Fibroblast of peridontal ligament (primary cell): ENCODE measurements at regions not wholly inside any gene's neighbourhood (a gene's known extent, or its start where the extent isn't known, plus 50 kb on each side); places are given as distances from the start of the nearest gene placed in this dataset.
A peak's percentile ranks its signal among the peaks of the same experiment; 100 is the strongest.

Experiments used
- DNase-seq: peaks from one replicate; pipeline ENCODE4 v3.0.0-alpha.2; 2010; ENCODE audit errors: extremely low read depth

DNA sequence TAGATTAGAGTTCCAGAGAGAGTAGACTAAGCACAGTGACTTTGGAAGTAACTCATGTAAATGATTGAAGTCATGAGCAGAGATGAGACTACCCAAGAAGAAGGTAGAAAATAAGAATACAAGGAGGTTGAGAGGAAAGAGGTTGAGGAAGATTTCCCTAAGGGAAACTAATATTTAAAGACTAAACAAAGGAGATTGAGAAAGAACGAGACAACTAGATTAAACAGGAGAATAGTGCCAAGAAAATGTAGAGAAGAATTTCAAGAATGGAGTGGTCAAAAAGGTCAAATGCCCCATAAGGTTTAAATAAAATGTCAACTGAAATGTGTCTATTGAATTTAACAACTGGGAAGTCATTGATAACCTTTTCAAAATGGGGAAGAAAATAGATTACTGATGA, 59.0 kb downstream of the RPS29 start:
- DNase-seq = peak; percentile 7

DNA sequence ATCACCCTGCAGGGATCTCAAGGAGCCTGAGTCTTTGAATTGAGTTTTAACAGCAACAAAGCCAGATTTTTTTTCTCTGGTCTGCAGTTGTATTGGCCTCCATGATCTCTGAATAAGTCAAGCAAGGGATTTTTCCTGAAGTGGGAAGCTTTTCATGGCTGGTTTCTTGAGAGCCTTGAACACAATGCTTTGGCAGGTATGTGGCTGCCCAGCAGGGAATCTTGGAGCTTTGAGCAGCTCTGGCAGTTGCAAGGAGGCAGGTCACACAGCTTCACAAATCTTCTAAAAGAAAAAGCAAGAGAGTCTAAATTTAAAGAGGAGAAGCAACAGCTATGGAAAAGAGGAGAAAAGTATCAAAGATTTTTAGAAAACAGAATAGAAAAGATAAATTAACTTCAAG, 60.1 kb downstream of the RPS29 start:
- no peak for DNase-seq

DNA sequence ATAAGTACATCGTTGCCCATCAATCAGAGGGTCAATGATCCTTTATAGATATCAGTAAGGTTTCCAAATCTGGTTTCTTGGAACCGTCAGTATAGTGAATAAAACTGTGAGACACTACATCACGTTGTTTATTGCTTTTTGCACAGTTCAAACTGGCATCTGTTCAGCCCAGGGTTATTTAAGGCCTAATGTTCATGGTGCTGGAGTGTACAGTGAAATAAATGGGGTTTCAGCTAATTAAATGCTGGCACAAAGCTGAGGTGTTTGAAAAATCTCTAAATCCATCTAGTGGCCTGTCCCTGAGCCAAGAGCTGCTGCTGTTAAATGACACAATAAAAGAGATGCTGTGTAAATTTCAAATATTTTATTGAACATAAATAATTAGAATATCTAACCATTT, 69.9 kb downstream of the RPS29 start:
- no peak for DNase-seq

DNA sequence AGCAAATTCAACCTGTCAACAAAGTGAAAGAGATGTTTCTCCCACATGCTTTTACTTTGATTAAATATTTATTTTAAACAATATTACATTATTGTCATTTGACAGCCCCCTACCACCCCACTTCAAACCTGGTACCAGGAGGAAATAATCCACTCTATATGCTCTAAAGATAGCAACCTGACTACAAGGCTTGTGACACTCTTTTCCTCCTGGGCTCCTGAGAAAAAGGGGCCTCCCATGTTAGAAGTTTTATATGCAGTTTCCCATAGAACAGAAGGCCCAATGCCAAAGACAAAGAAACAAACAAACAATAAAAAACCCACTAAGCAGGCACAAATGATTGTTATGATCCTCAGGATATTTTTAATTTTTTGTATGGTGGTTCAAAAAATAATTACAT, 73.6 kb downstream of the RPS29 start:
- no peak for DNase-seq

DNA sequence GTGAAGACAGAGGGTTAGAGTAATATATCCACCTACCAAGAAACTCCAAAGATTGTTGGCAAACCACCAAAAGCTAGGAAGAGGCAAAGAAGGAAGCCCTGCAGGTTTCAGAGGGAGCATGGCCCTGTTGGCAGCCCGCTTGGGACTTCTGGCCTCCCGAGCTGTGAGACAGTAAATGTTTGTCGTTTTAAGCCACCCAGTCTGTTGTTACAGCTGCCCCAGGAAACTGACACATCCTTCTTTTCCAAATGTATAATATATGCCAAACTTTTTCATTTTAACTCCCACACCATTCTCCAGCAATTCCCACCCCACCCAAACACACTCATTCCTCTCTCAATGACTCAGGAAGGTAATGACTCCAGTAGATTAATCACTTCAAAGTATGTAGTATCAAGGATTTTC, 74.0 kb downstream of the RPS29 start:
- DNase-seq = peak; percentile 37

DNA sequence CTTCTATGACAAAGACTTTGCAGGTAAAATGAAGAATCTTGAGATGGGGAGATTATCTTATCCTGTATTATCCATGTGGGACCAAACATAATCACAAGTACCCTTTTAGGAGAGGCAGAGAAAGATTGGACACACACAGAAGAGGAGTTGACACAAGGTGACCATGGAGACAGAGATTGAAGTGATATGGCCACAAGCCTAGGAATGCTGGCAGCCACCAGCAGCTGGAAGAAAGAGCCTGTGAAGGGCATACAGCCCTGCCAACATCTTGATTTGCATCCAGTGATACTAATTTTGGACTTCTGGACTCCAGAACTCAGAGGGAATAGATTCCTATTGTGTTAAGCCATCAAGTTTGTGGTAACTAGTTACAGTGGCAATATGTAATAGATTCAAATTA, 78.1 kb downstream of the RPS29 start:
- no peak for DNase-seq

DNA sequence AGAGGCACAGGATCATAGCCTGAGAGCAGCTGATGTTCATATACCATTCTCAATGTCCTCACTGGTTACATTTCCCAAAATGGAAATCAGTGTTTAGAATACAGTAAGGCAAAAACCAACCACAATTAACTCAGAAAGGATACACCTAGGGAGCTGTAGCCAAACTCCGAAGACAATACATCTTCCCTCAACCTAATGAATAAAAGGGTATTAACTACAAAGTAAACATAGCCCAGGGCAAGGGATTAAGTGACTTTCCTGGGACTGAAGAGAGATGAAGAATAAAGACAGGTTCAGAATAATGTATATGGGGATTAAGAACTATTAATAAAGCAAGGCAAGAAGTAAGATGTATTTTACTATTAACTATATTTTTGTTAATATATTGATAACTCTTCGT, 79.5 kb downstream of the RPS29 start:
- DNase-seq = no peak

DNA sequence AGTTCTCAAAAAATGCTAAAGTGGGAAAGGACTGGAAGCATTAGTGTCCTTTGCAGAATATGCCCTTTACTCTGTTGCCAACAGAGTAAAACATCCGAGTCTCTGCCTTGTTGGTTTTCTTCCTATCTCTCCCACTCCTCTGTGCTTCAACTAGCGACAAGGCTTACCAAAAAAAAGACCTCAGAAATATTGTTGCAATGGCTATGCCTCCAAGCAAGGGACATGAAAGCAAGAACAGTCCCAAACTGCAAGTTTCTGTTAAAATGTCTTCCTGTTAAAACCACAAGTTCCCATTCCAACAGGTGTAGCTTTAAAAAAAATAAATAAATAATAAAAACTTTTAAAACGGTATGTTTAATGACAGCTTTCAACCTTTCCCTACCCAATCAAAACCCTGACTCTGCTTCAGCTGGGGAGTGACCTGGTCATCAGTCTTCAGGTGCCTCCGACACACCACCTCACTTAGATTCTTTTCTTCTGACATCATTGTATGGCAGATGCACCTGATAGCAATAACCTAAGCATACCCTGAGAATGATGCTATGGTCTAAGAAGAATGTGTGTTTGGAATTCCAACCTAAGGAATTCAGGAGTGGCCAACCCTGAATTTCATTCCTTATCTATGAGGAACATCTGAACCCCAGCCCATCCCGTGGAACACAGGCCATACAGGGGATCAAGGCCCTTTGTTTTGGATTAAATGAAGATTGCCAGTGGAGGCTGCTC, 81.0 kb downstream of the RPS29 start:
- no peak for DNase-seq

DNA sequence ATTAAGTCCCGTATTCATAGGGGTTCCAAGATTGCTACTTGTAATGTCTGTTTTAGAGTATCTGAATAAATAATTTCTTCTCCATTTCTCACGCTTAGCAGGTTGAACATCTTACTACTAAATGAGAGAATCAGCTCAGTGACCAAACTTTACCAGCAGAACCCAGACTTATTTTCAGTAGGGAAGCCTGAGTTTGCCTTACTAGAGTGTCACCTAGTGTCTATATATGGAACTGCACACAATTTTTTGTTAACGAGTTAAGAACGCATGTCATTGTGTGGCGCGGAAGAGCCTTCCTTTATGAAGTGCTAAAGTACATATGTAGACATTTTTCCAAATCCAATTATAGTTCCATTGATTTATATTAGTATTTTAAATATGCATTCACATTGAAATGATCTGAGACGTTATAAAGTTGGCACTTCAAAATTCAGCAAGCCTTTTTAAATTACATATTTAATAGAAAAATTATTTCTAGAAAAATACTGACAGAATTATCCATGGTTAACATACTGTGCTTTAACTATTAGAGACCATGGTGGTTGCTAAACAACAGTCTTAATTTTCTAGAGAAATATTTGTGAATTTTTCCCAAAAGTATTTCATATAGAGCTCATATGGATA, 88.3 kb downstream of the RPS29 start:
- peak; percentile 85 for DNase-seq

DNA sequence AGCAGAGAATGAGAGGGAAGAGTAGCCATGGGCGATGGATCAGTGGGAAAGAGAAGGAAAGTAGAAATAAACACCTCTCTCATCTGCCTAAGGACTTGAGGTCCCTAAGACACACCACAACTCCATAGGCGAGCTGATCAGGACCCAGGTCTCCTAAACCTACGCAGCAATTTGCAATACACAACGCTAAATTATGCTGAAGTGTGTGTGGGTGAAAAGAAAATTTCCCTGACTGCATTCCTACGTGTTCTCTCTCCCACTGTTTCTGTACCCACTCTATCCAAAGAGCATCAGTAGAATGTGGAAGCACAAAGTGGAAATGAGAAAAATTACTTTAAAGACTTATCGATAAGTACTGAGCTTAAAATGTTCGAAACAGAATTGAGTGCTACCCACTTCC, 88.9 kb downstream of the RPS29 start:
- DNase-seq = no peak

DNA sequence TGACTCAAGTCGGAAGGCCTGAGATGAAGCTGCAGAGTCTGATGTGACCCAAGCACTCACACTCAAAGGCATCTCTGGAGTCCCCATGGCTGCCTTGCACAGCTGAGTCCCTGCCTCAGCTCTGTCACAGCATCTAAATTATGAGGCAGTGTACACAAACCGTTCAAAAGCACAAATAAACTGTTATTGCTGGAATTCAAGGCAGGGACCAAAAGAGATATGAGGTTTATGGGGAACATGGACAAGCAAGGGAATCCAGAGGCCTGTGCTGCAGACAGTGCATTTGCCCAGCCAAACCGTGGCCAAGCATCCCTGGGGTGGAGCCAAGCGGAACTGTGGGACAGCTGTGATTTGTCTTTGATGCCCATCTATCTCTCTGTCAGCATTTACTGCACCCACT, 91.3 kb downstream of the RPS29 start:
- no peak for DNase-seq

DNA sequence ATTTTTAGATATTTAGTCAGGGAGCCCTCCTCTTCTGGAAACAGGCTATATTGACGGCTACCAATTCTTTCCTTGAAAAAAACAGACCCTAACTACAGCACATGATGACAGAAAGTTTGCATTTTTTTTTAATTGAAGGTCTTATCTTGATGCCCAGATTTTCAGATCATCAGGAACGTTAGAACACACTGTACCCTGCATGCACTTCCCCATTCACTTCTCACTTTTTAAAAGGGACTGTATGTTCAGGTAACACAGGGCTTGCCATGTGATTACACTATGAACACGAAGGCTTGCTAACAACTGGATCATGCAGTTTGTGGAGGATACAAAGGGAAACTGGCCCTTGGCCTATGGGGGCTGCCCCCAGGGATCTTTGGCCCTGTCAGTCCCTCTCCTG, 92.6 kb downstream of the RPS29 start:
- DNase-seq = no peak

DNA sequence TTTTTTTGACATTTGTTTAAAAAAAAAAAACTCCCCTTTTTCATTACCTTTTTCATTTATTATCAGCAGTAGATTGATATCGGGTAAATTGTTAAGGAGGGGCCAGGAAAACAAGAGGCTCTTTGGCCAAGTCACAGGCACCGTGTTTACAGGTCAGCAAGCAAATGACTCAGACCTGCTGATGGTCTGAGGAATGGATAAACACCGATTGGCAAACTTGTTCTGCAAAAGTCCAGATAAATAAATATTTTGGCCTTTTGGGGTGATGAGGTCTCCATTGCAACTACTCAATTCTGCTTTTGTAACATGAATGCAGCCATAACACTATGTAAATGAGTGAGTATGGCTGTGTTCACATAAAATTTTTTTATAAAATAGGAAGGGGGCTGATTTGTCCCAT, 94.0 kb downstream of the RPS29 start:
- DNase-seq = no peak

DNA sequence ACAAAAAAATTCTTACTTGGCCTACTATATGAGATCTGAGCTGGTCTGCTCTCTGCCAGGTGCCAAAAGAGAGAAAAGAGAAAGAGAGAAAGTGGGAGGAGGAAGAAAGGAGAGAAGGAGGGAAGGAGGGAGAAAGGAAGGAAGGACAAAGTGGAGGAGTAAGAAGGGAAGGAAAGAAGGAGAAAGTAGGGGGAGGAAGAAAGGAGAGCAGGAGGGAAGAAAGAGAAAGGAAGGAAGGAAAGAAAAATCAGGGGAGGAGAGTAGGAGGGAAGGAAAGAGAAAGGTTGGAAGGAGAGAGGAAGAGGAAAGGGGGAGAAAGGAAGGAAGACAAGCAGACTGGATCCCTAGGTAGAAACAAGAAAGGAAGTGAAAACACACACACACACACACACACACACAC, 96.8 kb downstream of the RPS29 start:
- no peak for DNase-seq

DNA sequence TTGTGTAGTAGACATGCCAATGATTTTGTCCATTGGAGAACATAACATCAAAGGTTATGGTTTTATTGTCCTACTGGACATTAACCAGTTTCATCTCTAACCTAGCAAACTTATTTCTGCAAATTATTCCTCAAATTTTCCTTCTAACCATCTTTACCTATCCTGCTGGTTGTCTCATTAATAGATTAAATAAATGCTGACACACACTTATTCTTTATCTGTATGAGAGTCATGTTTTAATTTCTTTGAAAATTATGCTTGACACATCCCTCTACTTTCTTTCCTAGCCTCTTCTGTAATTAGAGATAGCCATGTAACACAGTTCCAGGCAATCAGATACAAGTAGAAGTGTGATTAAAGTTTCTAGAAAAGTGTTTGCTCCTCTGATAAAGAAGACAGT, 98.9 kb downstream of the RPS29 start:
- no peak for DNase-seq

DNA sequence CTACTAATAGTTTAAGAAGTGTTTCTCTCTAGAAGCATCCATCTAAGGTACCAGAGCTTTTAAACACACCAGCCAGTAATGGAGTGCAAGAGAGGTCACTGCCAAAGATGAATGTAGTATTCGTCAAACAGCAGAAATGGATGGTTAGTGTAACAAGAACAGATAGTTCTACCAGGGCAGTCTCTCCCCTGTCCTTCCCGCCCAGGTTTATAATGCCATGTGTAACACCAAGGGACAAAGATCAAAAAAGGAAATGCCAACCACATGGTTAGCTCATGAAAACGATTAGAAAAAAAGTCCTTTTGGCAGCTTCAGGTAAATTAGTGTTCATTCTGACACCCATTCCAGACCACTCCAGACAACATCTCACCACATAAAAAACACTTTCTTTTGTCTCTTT, 100.9 kb downstream of the RPS29 start:
- DNase-seq = no peak

DNA sequence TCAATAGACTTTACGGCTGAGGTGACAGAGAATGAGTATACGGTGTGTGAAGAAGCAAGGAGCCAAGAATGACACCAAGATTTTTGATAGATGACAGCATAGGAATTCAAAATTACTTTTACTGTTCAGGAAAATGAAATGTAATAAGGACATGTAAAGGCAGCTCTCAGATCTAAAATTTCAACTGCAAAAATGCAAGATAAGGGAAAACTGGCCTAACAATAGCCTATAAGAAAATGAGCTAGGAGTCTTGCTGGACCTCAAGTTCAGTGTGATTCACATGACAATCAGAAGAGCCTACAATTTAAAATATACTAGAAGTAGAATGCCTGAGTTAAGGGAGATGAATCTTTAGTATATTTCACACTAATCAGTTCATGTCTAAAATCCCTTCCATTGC, 102.0 kb downstream of the RPS29 start:
- no peak for DNase-seq

DNA sequence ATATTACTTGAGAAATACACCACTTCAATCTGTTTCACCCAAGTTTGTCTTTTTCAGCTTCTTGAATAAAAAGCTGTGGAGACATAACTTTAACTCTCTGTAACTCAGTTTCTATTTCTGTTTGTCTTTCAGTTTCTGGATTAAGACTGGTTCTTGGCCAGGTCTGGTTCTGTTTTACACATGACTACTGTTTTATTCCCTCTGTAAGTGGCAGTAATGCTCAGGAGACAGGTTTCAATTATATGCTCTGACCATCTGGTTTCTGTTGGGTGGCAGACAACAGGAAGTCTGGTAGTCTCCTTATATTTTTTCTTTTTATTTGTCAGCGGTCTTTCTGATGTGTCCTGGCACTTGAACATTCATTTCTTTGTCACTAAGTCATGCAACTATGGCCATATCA, 102.9 kb downstream of the RPS29 start:
- DNase-seq = no peak

DNA sequence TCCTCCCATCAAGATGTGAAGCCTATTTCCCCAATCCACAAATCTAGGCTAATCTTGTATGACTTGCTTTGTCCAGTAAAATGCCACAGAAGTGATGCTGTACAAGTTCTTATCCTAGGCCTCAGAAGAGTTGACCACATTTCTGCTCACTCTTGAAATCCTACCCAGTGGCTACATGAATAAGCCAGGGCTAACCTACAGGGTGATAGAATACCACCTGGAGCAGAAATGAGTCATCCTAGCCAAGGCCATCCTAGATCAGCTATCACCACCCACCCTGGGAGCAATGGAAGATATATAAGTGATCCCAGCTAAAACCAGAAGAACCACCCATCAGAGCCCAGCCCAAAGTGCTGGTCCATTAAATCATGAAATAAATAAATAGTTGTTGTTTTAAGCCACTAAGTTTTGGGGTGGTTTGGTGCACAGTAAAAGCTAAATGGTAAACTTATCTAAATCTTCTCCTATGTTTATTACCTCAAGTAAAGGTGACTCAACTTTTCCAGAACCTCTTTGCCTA, 105.1 kb downstream of the RPS29 start:
- no peak for DNase-seq

DNA sequence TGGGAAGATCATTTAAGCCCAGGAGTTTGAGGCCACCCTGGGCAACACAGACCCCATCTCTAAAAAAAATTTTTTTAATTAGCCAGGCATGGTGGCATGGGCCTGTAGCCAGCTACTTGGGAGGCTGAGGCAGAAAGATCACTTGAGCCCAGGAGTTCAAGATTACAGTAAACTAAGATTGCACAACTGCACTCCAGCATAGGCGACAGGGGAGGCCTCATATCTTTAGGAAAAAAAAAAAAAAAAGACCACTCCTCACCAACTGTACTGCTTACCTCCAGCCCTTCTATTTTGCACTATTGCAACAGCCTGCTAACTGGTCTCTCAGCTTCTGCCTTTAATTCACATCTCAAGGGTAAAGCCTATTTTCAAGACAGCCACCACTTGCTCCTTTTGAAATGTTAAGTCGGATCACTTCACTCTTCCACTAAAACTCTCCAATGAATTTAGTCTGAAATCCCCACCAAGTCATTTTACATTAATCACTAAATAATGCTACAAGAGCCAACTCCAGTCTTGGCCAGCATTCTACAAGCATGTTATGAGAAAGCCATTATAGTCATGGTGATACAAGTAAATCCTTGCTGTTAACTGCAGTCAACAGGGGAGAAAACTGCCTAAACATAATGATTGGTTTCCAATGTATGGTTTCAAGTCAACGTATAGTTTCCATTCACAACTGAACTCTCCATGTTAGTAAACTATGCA, 106.0 kb downstream of the RPS29 start:
- DNase-seq = no peak

DNA sequence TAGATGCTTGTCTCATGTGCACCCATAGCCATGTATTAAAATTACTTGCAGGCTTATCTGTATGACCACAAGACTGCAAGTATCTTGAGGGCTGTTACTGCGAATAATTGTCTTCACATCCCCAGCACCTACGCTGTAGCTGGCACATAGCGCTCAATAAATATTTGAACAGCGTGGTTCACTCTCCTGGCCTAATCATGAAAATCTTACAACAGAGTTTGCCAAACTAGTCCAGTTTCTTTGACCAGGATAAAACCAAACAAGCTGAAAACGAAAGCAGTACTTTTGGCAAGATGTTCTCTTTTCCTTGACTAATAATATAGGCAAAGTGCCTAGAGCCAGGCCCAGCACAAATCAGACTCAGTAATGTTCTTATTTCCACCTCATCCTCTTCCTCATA, 106.7 kb downstream of the RPS29 start:
- DNase-seq = peak; percentile 14

DNA sequence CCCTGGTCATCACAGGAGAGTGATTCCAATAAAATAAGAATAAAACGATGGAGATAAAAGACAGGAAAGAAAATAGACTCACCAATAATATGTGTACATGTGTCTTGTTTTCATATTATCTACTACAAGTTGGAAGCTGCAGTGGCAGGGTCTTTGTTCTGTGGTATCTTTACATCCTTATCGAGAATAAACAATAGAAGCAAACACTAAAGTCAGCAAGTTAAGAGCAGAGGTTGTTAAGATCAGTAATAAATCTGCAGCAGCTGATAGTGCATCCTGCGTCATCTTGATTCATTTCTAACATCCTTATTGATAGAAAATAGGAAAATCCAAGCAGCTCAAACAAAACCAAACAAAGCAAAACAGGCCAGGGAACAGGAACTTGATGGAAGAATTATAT, 107.4 kb downstream of the RPS29 start:
- no peak for DNase-seq

DNA sequence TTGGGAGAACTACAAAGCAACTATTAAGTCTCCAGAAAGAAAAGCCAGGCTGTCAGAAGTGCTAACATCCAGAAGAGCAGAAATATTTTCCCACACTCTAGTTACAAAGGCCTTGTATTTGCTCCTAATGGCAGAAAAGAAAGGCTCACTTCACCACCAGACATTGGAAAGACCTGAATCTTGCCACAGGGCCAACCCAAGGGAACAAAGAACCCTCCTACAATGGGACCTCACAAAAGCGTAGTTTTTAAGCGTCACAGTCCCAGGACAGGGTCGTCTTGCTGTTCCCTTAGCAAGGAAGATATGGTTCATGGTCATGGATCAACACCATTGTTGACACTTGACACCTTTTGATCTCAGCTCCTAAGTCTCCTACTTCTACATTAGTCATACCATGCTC, 119.1 kb downstream of the RPS29 start:
- no peak for DNase-seq
